Subcutaneous abdominal adipose tissue (tissue), 5 donors: ENCODE measurements at regions not wholly inside any gene's neighbourhood (a gene's known extent, or its start where the extent isn't known, plus 50 kb on each side); places are given as distances from the start of the nearest gene placed in this dataset.

Source experiments
- H3K27ac ChIP-seq: one replicate; pipeline ENCODE4 v1.7.0; 2013; ENCODE audit warnings: low read depth, mild to moderate bottlenecking, inconsistent platforms, low read length, moderate library complexity
- H3K27me3 ChIP-seq, 5 donors: one replicate each; pipeline ENCODE4 v1.7.0; 2013; ENCODE audit warnings: low read length in 5 of 5, inconsistent platforms in 1 of 5; ENCODE audit not compliant: control insufficient read depth in 5 of 5, insufficient read depth in 4 of 5
- H3K36me3 ChIP-seq, 5 donors: one replicate each; pipeline ENCODE4 v1.7.0; 2013; ENCODE audit warnings: low read length in 5 of 5; ENCODE audit not compliant: control insufficient read depth in 5 of 5, insufficient read depth in 5 of 5
- H3K4me1 ChIP-seq, 5 donors: one replicate each; pipeline ENCODE4 v1.7.0; 2013; ENCODE audit warnings: low read length in 5 of 5, mild to moderate bottlenecking in 3 of 5, moderate library complexity in 1 of 5; ENCODE audit not compliant: control insufficient read depth in 5 of 5, insufficient read depth in 5 of 5
- H3K4me3 ChIP-seq, 5 donors: one replicate each; pipeline ENCODE4 v1.7.0; 2013; ENCODE audit warnings: low read length in 5 of 5, low read depth in 1 of 5
- H3K9ac ChIP-seq, 5 donors: one replicate each; pipeline ENCODE4 v1.7.0; 2013; ENCODE audit warnings: low read length in 5 of 5, mild to moderate bottlenecking in 4 of 5, moderate library complexity in 3 of 5
- H3K9me3 ChIP-seq, 5 donors: one replicate each; pipeline ENCODE4 v1.7.0; 2013; ENCODE audit warnings: low read length in 5 of 5; ENCODE audit not compliant: control insufficient read depth in 5 of 5
- donor health status: healthy.
- donor health status: healthy.
- donor health status: healthy.
- donor health status: healthy.
- donor health status: healthy.

DNA sequence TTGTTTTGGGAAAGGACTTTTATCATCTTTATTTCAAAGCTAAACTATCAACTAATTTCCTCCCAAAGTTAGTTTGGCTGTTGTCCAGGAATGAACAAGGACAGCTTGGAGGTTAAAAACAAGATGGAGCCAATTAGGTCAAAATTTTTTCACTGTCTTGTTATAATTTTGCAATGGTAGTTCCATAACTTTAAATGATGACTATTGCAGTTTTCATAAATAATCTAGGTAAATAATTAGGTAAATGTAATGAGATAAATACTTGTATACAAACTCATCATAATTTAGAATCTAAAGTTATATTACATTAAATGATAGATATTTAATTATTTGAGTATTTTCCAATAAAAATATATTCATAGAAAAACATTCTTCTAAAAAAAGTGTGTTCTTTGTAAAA lies 68.3 kb upstream of the DAZL start:
- Histone ChIP-seq H3K9ac (no peak overlapping the region), H3K4me1 (peaks cover 0 to 17% (median 2%) of the 10 kb centered on the region in 5 donors), H3K9me3 (peaks cover 0 to 5% (median 0%) of the 10 kb centered on the region in 5 donors), H3K27ac (no peak overlapping the region), H3K36me3 (no peaks in the 10 kb centered on the region), H3K27me3 (no peaks in the 10 kb centered on the region), H3K4me3 (no peak overlapping the region)

DNA sequence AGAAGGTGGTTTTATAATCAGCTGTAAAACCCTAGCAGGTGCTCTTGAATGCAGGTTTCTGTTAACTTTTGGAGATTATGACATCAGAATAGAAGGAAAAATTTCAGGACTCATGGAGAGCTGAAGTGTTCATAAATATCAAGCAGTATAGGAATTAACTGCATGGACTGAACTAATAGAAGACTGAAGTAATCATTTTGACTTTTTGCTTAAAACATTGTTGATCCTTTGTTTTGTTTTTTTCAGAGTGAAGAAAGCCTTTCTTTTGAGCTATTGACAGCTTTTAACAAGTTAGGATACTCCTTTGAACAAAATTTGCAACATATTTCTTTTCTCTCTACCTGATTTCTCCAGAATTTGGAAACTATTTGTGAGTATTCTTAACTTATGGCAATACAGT lies 70.6 kb upstream of the DAZL start:
- Histone ChIP-seq H3K4me3 (no peak overlapping the region), H3K27ac (no peak overlapping the region)

DNA sequence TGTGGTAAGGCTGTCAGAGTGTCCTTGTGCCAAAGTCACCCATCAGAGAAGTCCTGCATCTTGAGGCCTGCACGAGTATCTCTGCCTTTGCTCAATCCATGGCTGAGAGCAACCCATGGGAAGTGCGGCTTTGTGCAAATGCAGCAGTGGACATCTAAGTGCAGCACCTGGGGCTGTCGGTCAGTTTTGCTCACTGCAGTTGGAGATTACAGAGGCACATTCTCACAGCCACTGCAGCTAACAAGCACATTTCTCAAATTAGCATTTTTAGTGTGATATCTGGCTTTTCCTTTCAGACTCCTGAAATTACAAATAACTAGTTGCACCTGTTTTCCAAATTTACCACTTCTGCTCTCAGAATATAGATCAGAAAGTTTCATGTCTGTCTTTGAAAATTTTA lies 81.5 kb upstream of the DAZL start:
- no peaks in the 10 kb centered on the region for H3K36me3 ChIP-seq
- no peaks in the 10 kb centered on the region for H3K27me3 ChIP-seq
- H3K27ac ChIP-seq, result no peak overlapping the region
- H3K9me3 ChIP-seq, result no peaks in the 10 kb centered on the region
- H3K9ac ChIP-seq, result no peak overlapping the region
- no peaks in the 10 kb centered on the region for H3K4me1 ChIP-seq
- H3K4me3 ChIP-seq, result no peak overlapping the region

More for the DNA sequence above, 70.6 kb upstream of the DAZL start:
- Histone ChIP-seq H3K27me3 (no peaks in the 10 kb centered on the region), H3K9ac (no peak overlapping the region), H3K9me3 (peaks cover 0 to 5% (median 0%) of the 10 kb centered on the region in 5 donors), H3K4me1 (peaks cover 0 to 5% (median 0%) of the 10 kb centered on the region in 5 donors), H3K36me3 (no peaks in the 10 kb centered on the region)

DNA sequence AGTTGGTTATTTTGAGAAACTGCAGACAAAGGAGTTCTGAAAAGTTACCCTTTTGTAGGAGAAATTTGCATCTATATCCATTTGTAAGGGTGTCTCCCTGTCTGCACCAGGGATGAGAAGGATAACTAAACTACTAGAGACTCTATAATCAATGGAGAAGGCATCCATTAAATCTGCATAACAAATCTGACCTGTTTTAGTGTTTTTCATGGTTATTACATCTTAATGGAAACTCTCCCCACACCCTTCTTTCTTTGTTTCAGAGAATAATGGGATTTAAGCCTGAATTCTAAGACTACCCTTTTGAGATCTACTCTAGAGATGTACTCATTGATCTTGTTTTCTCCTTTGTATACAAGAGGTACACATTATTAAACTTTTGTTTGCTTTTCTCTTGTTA lies 82.0 kb upstream of the DAZL start:
- Histone ChIP-seq H3K4me1 (no peaks in the 10 kb centered on the region), H3K4me3 (no peak overlapping the region), H3K9ac (no peak overlapping the region), H3K27me3 (no peaks in the 10 kb centered on the region), H3K27ac (no peak overlapping the region), H3K36me3 (no peaks in the 10 kb centered on the region), H3K9me3 (no peaks in the 10 kb centered on the region)

DNA sequence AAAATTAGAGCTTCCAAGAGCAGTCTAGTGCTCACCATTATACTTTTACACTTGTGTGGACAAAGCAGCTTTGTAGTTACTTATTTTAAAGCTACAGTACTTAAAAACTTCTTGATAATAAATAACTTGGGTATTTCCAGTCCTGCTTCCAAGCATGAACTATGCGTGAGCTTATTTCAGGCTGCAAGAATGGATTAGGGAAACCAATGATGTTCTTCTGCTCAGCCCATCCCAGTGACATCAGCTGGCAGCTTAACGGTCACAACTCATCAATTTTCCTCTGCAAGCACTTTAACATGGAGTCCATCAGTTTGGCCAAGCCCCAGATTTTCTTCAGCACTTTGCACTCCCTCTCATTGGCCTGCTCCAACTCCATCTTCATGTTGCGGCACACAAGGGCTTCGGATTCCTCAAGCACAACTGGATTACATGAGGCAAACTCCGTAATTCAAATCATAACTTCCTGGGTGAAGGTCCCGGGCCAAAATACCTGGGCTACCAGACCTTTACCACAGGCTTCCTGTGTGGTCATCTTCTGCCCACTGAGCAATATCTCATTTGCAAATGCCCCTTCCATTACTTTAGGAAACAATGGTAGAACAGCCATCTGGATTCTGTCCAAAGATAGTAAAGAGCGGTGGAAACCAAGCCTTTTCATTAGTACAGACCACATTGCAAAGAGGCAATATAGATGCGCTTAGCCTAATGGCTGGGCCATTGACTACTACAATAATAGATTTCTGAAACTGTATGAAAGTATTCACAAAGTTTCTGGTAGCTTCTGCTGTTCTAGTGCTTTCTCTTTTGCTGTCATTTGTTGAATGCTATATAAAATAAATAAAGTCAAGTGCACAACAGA lies 87.5 kb upstream of the DAZL start:
- Histone ChIP-seq H3K4me1 (peaks cover 0 to 5% (median 0%) of the 10 kb centered on the region in 5 donors), H3K9me3 (no peaks in the 10 kb centered on the region), H3K27ac (no peak overlapping the region), H3K9ac (no peak overlapping the region), H3K27me3 (no peaks in the 10 kb centered on the region), H3K36me3 (no peaks in the 10 kb centered on the region), H3K4me3 (no peak overlapping the region)

DNA sequence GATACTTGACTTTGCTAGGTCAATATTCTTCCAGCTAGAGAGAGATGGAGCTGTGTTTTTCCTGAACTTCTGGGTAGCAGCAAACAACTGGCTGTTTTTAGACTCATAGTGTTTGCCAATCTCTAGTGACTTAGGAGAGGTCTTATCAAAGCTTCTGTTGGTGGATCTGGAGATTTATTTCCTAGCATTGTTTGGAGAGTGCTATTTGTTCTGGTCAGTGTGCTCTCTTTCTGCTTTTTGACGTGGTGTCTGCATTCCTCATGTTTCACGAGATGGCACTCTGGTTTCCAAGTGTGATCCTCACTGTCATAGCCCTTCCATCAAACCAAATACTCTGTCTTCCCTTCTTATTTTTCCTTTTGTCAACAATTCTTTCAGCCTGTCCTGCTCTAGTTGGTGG lies 88.6 kb upstream of the DAZL start:
- Histone ChIP-seq H3K4me1 (peaks cover 0 to 13% (median 5%) of the 10 kb centered on the region in 5 donors), H3K27me3 (no peaks in the 10 kb centered on the region), H3K27ac (no peak overlapping the region), H3K4me3 (no peak overlapping the region), H3K9me3 (no peaks in the 10 kb centered on the region), H3K9ac (no peak overlapping the region), H3K36me3 (no peaks in the 10 kb centered on the region)

DNA sequence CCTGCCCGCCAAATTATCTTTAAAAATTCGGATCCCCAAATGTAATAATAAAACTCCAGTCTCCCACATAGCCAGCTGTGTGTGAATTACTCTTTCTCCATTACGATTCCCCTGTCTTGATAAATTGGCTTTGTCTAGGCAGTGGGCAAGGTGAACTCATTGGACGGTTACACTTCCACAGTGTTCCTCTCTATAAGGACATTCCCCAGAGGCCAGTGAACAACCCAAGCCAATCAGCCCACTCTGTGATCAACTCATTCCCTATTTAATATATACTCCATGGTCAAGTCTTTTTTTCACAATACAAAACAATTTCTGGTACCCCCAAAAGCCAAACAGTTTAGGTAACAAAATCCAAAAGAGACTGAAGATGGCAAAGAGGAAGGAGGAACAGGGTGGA lies 90.5 kb upstream of the DAZL start:
- H3K9ac ChIP-seq, result no peak overlapping the region
- no peaks in the 10 kb centered on the region for H3K36me3 ChIP-seq
- H3K27ac ChIP-seq, result no peak overlapping the region
- peaks cover 0 to 13% (median 5%) of the 10 kb centered on the region in 5 donors for H3K4me1 ChIP-seq
- H3K27me3 ChIP-seq, result no peaks in the 10 kb centered on the region
- no peak overlapping the region for H3K4me3 ChIP-seq
- no peaks in the 10 kb centered on the region for H3K9me3 ChIP-seq

DNA sequence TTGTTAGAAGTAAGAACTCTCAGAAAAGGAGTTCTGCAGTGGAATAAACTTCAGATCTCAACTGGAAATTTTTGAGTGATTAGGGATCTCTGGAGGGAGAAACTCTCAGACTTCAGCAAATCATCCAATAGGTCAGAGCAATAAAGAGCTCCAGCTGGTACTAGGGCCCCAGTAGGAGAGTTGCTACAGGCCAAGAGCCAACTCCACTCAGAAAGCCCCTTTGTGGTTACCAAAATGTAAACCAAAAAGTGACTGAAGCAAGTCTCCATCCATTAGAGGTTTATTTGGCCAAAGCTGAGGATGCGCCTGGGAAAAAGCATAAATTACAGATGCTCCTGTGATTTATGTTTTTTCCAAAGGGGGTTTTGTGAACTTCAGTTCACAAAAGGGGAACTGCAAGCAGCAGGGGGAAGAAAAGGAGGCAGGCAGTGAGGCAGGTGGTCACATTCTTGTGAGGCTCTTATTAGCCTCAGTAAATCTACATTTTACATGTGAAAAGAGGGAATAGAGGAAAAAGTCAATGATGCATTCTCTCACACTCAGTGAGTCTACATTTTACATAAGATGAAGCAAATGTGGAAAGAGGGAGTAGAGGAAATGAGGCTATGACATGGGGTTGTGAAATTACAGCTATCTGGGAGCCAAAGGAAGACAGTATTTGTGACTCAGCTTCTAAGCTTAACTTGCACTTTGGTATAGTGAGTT lies 92.4 kb upstream of the DAZL start:
- Histone ChIP-seq H3K27ac (no peak overlapping the region), H3K4me3 (no peak overlapping the region), H3K4me1 (peaks cover 0 to 13% (median 5%) of the 10 kb centered on the region in 5 donors), H3K27me3 (no peaks in the 10 kb centered on the region), H3K9ac (no peak overlapping the region), H3K9me3 (no peaks in the 10 kb centered on the region), H3K36me3 (no peaks in the 10 kb centered on the region)

DNA sequence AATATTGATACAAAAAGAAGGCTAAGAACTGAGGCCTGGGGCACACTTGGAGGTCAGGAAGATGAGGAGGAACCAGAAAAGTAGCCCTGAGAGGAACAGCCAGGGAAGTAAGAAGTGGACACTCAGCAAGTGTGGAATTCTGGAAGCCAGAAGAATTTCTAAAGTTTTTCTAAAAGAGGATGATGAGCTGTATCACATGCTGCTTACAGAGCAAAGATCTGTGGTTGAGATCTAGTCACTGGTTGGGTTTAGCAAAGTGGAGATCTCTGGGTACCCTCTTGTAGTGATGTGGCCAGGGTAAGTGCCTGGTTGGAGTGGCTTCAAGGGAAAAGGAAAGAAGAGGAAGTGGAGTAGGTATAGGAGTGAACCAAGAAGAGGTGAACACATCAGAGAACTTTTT lies 95.4 kb upstream of the DAZL start:
- H3K36me3 ChIP-seq, result no peaks in the 10 kb centered on the region
- H3K27ac ChIP-seq, result no peak overlapping the region
- H3K9me3 ChIP-seq, result no peaks in the 10 kb centered on the region
- no peak overlapping the region for H3K9ac ChIP-seq
- no peaks in the 10 kb centered on the region for H3K27me3 ChIP-seq
- no peak overlapping the region for H3K4me3 ChIP-seq
- H3K4me1 ChIP-seq, result peaks cover 0 to 13% (median 5%) of the 10 kb centered on the region in 5 donors

DNA sequence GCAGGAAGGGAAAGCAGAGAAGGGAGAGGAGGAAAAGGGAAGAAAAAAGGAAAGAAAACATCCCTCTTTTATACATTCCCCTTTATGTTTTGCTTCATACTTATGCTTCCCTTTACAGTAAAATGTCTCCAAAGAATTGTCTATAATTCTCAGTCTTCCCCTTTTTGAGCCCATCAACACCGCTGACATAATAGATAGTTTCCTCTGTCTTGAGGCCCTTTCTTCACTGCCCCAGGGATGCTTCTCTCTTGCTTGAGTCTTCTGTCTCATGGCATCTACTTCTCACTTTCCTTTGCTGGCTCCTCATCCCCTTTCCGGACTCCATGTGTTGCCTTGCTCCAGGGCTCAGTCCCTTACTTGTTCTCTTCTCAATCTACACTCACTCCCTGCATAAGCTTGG lies 99.7 kb upstream of the DAZL start:
- H3K27me3 ChIP-seq, result no peaks in the 10 kb centered on the region
- H3K36me3 ChIP-seq, result no peaks in the 10 kb centered on the region
- no peaks in the 10 kb centered on the region for H3K9me3 ChIP-seq
- H3K9ac ChIP-seq, result no peak overlapping the region
- H3K4me3 ChIP-seq, result no peak overlapping the region
- H3K4me1 ChIP-seq, result no peaks in the 10 kb centered on the region
- no peak overlapping the region for H3K27ac ChIP-seq
